Suprapubic skin (tissue), 4 donors: ENCODE measurements at regions not wholly inside any gene's neighbourhood (a gene's known extent, or its start where the extent isn't known, plus 50 kb on each side); places are given as distances from the start of the nearest gene placed in this dataset.

ENCODE experiments used
- DNase-seq, 2 donors: peaks; one replicate each; pipeline ENCODE4 v3.0.0-alpha.2; 2019; ENCODE audit warnings: low spot score in 2 of 2
- H3K27ac ChIP-seq: fragments of 200-600 bp; sonication (generic); one replicate; pipeline ENCODE4 v1.5.1; 2019
- H3K27me3 ChIP-seq: fragments of 200-600 bp; sonication (generic); one replicate; pipeline ENCODE4 v1.5.1; 2019
- H3K36me3 ChIP-seq: fragments of 200-600 bp; sonication (generic); one replicate; pipeline ENCODE4 v1.5.1; 2019
- H3K4me1 ChIP-seq: fragments of 200-600 bp; sonication (generic); one replicate; pipeline ENCODE4 v1.5.1; 2019
- H3K4me3 ChIP-seq: fragments of 200-600 bp; sonication (generic); one replicate; pipeline ENCODE4 v1.5.1; 2019; ENCODE audit warnings: mild to moderate bottlenecking
- H3K9me3 ChIP-seq: fragments of 200-600 bp; sonication (generic); one replicate; pipeline ENCODE4 v1.5.1; 2019
- CTCF ChIP-seq, 2 donors: fragments of 200-600 bp in 1 of 2; fragments of 450-650 bp in 1 of 2; sonication (generic) in 1 of 2; IDR thresholded peaks; one replicate each; pipeline ENCODE4 v1.5.1; 2016 to 2019; ENCODE audit warnings: antibody characterized with exemption in 2 of 2, mild to moderate bottlenecking in 1 of 2, moderate library complexity in 1 of 2
- EP300 ChIP-seq: sonication (generic); formaldehyde crosslinking; IDR thresholded peaks from one replicate; pipeline ENCODE4 v1.6.1; 2017; ENCODE audit warnings: antibody characterized with exemption
- POLR2A ChIP-seq, 2 donors: fragments of 450-650 bp; IDR thresholded peaks; one replicate each; pipeline ENCODE4 v1.6.1; 2017; ENCODE audit warnings: antibody characterized with exemption in 2 of 2, mild to moderate bottlenecking in 2 of 2, moderate library complexity in 2 of 2
- POLR2AphosphoS5 ChIP-seq, 3 donors: sonication (generic); formaldehyde crosslinking; IDR thresholded peaks; one replicate each; pipeline ENCODE4 v1.6.1; 2017; ENCODE audit warnings: antibody characterized with exemption in 3 of 3
- WGBS: methylation state at CpG from one replicate; pipeline ENCODE4 v1.1.5; 2018; 5-methylcytosine and 5-hydroxymethylcytosine counted together

- no peak overlapping the region for H3K4me3 ChIP-seq
- H3K27me3 ChIP-seq, result no peaks in the 10 kb centered on the region
- no peak for TF ChIP-seq POLR2AphosphoS5 (IDR thresholded peaks at IDR 0.05)
- TF ChIP-seq POLR2A (IDR thresholded peaks at IDR 0.05), result no peak
- no peak for TF ChIP-seq CTCF (IDR thresholded peaks at IDR 0.05)
- no peak for TF ChIP-seq EP300
- no peaks in the 10 kb centered on the region for H3K36me3 ChIP-seq
- 81% methylated on average over 3 of the region's 3 CpGs for WGBS
- peaks cover 3% of the 10 kb centered on the region for H3K4me1 ChIP-seq
- no peak for DNase-seq
- no peak overlapping the region for H3K27ac ChIP-seq
- H3K9me3 ChIP-seq, result no peaks in the 10 kb centered on the region
Measured at GRCh38 chr9:129394886-129395279, 216.8 kb upstream of the IER5L start.

- TF ChIP-seq EP300, result no peak
- no peak for TF ChIP-seq POLR2AphosphoS5 (IDR thresholded peaks at IDR 0.05)
- no peaks in the 10 kb centered on the region for H3K36me3 ChIP-seq
- H3K9me3 ChIP-seq, result no peaks in the 10 kb centered on the region
- H3K27ac ChIP-seq, result no peak overlapping the region
- H3K4me3 ChIP-seq, result no peak overlapping the region
- 70% methylated on average over 17 of the region's 25 CpGs for WGBS
- DNase-seq, result peak in 1 of 2 donors; percentile 51
- no peaks in the 10 kb centered on the region for H3K27me3 ChIP-seq
- H3K4me1 ChIP-seq, result peaks cover 1% of the 10 kb centered on the region
Measured at GRCh38 chr9:129394061-129394885, 216.2 kb upstream of the IER5L start.

- DNase-seq, result no peak
- no peaks in the 10 kb centered on the region for H3K9me3 ChIP-seq
- no peaks in the 10 kb centered on the region for H3K36me3 ChIP-seq
- no peak overlapping the region for H3K4me3 ChIP-seq
- H3K27ac ChIP-seq, result no peak overlapping the region
- no peak for TF ChIP-seq CTCF (IDR thresholded peaks at IDR 0.05)
- TF ChIP-seq POLR2AphosphoS5 (IDR thresholded peaks at IDR 0.05), result no peak
- no peak for TF ChIP-seq POLR2A (IDR thresholded peaks at IDR 0.05)
- no peak for TF ChIP-seq EP300
- no peaks in the 10 kb centered on the region for H3K27me3 ChIP-seq
- no peaks in the 10 kb centered on the region for H3K4me1 ChIP-seq
- WGBS, result 87% methylated on average over 5 of the region's 5 CpGs
Measured at GRCh38 chr9:129393064-129393463, 215.0 kb upstream of the IER5L start.

GRCh38 chr9:129392093-129392541 is 214.1 kb upstream of the IER5L start:
- 75% methylated on average over 6 of the region's 12 CpGs for WGBS
- Histone ChIP-seq H3K9me3 (no peaks in the 10 kb centered on the region), H3K27me3 (no peaks in the 10 kb centered on the region), H3K27ac (no peak overlapping the region), H3K36me3 (no peaks in the 10 kb centered on the region), H3K4me1 (no peaks in the 10 kb centered on the region), H3K4me3 (no peak overlapping the region)
- TF ChIP-seq EP300 (no peak), CTCF (IDR thresholded peaks at IDR 0.05) (no peak), POLR2A (IDR thresholded peaks at IDR 0.05) (no peak), POLR2AphosphoS5 (IDR thresholded peaks at IDR 0.05) (no peak)
- DNase-seq, result peak in 1 of 2 donors; percentile 59

- DNase-seq, result peak; percentile 43 to 76
- Histone ChIP-seq H3K27ac (no peak overlapping the region), H3K4me3 (no peak overlapping the region), H3K4me1 (no peaks in the 10 kb centered on the region), H3K27me3 (no peaks in the 10 kb centered on the region), H3K36me3 (no peaks in the 10 kb centered on the region), H3K9me3 (no peaks in the 10 kb centered on the region)
- WGBS, result 89% methylated on average over 11 of the region's 12 CpGs
- no peak for TF ChIP-seq POLR2AphosphoS5 (IDR thresholded peaks at IDR 0.05)
Measured at GRCh38 chr9:129391221-129391661, 213.2 kb upstream of the IER5L start.

GRCh38 chr9:129390541-129390940 is 212.5 kb upstream of the IER5L start:
- WGBS, result 87% methylated on average over 3 of the region's 3 CpGs
- no peak overlapping the region for H3K27ac ChIP-seq
- no peaks in the 10 kb centered on the region for H3K36me3 ChIP-seq
- DNase-seq, result peak; percentile 13 to 20
- H3K4me1 ChIP-seq, result no peaks in the 10 kb centered on the region
- H3K4me3 ChIP-seq, result no peak overlapping the region
- TF ChIP-seq POLR2A (IDR thresholded peaks at IDR 0.05) (no peak), EP300 (no peak), POLR2AphosphoS5 (IDR thresholded peaks at IDR 0.05) (no peak), CTCF (IDR thresholded peaks at IDR 0.05) (no peak)
- no peaks in the 10 kb centered on the region for H3K27me3 ChIP-seq
- no peaks in the 10 kb centered on the region for H3K9me3 ChIP-seq
